NT2/D1 (cell line): ENCODE measurements at regions not wholly inside any gene's neighbourhood (a gene's known extent, or its start where the extent isn't known, plus 50 kb on each side); places are given as distances from the start of the nearest gene placed in this dataset.
"Not testable (repeated sequence)": the region's sequence is repeated elsewhere in the genome, so short reads cannot be mapped to it uniquely, and the experiment has no call there.

Experiments used
- DNase-seq: peaks from one replicate; pipeline ENCODE4 v3.0.0-alpha.2; 2011; ENCODE audit warnings: low read depth, low spot score
- H3K27me3 ChIP-seq: 2 replicates; pipeline ENCODE4 v1.6.0; 2011; ENCODE audit warnings: mild to moderate bottlenecking; ENCODE audit not compliant: insufficient read length, insufficient read depth
- H3K36me3 ChIP-seq: 2 replicates; pipeline ENCODE4 v1.6.1; 2011; ENCODE audit warnings: mild to moderate bottlenecking, low read length, mixed read lengths; ENCODE audit not compliant: insufficient read depth, insufficient read length
- H3K4me1 ChIP-seq: 2 replicates; pipeline ENCODE4 v1.5.1; 2011; ENCODE audit not compliant: insufficient read depth, insufficient read length
- H3K4me3 ChIP-seq: 2 replicates; pipeline ENCODE4 v1.5.1; 2011; ENCODE audit warnings: low read depth; ENCODE audit not compliant: insufficient read length
- H3K9ac ChIP-seq: 2 replicates; pipeline ENCODE4 v1.6.0; 2011; ENCODE audit warnings: low read depth; ENCODE audit not compliant: insufficient read length
- H3K9me3 ChIP-seq: 2 replicates; pipeline ENCODE4 v1.5.1; 2011; ENCODE audit warnings: mild to moderate bottlenecking, low read length; ENCODE audit not compliant: insufficient read depth
- SUZ12 ChIP-seq: IDR thresholded peaks from 2 replicates; pipeline ENCODE4 v1.6.1; 2011; ENCODE audit not compliant: insufficient read length, insufficient read depth; ENCODE audit errors: extremely low read depth
- YY1 ChIP-seq: IDR thresholded peaks from 2 replicates; pipeline ENCODE4 v1.6.1; 2011; ENCODE audit not compliant: insufficient read length, insufficient read depth
- ZNF274 ChIP-seq: IDR thresholded peaks from 2 replicates; pipeline ENCODE4 v1.6.1; 2011; ENCODE audit warnings: mild to moderate bottlenecking, low read depth, low read length

DNA sequence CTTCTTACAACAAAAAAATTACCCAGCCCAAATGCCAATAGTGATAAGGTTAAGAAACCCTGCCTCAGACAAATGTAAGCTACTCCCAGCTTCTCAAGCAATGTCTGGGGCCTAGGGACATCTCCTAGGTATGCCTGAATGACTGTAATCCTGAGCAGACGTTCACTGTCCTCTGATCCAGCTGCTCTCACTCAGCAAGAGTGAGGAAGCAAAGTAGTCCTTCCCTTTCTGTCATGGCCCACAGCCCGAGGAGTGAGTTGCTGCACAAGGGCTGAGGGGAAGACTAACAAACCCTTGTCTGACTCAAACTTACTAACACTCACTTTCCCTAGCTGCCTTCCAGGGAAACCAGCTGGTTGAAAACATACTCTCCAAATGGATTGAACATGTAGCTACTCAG, 124.9 kb upstream of the TNFSF4 start:
- Histone ChIP-seq H3K36me3 (no peaks in the 10 kb centered on the region), H3K9me3 (no peaks in the 10 kb centered on the region), H3K27me3 (no peaks in the 10 kb centered on the region), H3K9ac (no peak overlapping the region), H3K4me3 (no peak overlapping the region), H3K4me1 (no peaks in the 10 kb centered on the region)
- TF ChIP-seq ZNF274 (no peak), YY1 (no peak)
- DNase-seq, result no peak

DNA sequence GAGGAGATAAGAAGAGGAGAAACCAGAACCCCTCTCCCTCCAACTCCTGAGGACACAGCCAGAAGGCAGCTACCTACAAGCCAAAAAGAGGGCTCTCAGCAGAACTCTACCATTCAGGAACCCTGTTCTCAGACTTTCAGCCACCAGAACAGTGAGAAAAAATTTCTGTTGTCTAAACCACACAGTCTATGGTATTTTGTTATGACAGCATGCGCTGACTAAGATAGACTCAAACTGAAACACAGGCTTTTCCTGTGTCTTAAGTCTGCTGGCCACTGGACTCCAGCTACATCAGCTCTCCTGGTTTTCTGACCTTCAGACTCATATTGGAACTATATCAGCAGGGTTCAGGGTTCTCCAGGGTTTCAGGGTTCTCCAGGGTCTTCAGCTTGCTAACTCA, 126.5 kb upstream of the TNFSF4 start:
- no peak for DNase-seq
- Histone ChIP-seq H3K4me3 (no peak overlapping the region), H3K36me3 (no peaks in the 10 kb centered on the region), H3K9me3 (no peaks in the 10 kb centered on the region), H3K9ac (no peak overlapping the region), H3K27me3 (no peaks in the 10 kb centered on the region), H3K4me1 (no peaks in the 10 kb centered on the region)
- no peak for TF ChIP-seq ZNF274
- TF ChIP-seq SUZ12, result no peak

DNA sequence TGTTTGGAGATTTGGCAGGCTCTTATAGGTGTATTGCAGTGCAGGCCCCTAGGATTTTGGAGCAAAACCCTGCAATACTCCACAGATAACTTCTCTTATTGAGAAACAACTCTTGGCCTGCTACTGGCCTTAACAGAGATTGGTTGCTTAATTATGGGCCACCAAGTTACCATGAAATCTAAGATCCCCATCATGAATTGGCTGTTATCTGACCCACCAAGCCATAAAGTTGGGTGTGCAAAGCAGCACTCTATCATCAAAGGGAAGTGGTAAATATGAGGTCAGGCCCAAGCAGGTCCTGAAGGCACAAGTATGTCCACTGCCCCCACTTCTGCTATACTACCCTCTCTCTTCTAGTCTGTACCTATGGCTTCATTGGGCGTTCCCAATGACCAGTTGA, 130.0 kb upstream of the TNFSF4 start:
- H3K36me3 ChIP-seq, result no peaks in the 10 kb centered on the region
- DNase-seq, result no peak
- no peaks in the 10 kb centered on the region for H3K9me3 ChIP-seq
- no peak overlapping the region for H3K4me3 ChIP-seq
- H3K27me3 ChIP-seq, result no peaks in the 10 kb centered on the region
- no peak overlapping the region for H3K9ac ChIP-seq
- no peak for TF ChIP-seq SUZ12
- no peak for TF ChIP-seq YY1
- no peak for TF ChIP-seq ZNF274
- H3K4me1 ChIP-seq, result no peaks in the 10 kb centered on the region

DNA sequence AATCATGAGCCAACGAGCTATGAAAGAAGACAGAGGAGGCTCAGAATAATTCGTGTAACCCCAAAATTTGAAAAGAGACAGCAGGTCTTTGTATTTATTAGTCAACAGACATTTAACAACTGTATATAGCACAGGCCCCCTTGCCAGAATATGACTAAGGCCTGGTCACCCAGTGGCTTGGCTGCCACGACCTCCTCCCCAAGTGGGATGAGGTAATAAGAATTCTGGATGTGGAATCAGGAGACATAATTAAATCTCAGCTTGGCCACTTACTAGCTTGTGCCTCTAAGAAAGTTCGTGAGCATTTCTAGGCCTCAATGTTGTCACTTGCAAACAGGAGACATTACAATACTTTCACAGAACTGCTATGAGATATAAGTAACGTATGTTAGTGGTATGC, 134.2 kb upstream of the TNFSF4 start:
- TF ChIP-seq ZNF274, result no peak
- no peak for TF ChIP-seq SUZ12
- TF ChIP-seq YY1, result no peak

DNA sequence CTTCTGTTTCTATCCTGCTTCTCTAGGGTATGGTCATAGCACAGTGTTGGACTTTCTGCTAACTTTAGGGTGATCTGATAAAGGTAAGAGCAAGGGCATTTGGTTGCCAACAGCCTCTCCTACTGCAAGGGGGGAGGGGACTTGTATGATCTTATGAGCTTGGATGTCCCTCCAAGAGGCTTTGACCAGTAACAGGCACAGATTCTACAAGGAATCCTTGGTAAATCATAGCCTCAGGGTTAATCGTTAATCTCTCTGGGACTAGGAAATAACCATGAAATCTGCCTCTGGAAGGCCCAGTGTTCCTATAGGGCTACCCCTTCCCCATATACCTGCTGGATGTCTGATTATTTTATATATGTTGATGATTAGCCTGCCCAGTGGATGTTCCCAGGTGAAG, 134.8 kb upstream of the TNFSF4 start:
- no peak for DNase-seq
- no peaks in the 10 kb centered on the region for H3K27me3 ChIP-seq
- H3K4me1 ChIP-seq, result no peaks in the 10 kb centered on the region
- no peak overlapping the region for H3K9ac ChIP-seq
- H3K36me3 ChIP-seq, result no peaks in the 10 kb centered on the region
- no peak overlapping the region for H3K4me3 ChIP-seq
- H3K9me3 ChIP-seq, result no peaks in the 10 kb centered on the region
- TF ChIP-seq ZNF274, result no peak

More for the DNA sequence above, 134.2 kb upstream of the TNFSF4 start:
- no peak for DNase-seq
- H3K4me3 ChIP-seq, result no peak overlapping the region
- H3K27me3 ChIP-seq, result no peaks in the 10 kb centered on the region
- no peaks in the 10 kb centered on the region for H3K9me3 ChIP-seq
- no peak overlapping the region for H3K9ac ChIP-seq
- H3K36me3 ChIP-seq, result no peaks in the 10 kb centered on the region
- H3K4me1 ChIP-seq, result no peaks in the 10 kb centered on the region

DNA sequence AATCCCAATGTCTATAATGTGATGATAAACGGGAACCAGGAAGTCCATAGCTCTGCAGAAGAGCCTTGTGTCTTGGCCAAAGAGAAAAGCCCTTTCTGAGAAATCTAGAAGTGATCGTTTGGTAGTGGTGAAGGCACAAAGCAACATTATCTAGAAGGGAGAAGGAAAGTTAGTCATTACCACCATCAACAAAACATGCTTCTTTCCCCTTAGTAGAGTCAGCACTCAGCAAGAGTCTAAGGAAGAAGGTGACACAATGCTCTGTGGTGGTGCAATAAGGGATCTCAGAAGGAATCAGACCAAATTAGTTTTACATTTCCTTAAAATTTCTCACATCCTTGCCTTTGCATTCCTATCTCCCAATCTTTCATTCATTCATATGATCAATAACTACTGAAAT, 134.4 kb upstream of the PRDX6 start:
- no peaks in the 10 kb centered on the region for H3K36me3 ChIP-seq
- no peak for TF ChIP-seq ZNF274
- no peak for TF ChIP-seq YY1
- no peak for TF ChIP-seq SUZ12
- H3K27me3 ChIP-seq, result no peaks in the 10 kb centered on the region
- no peaks in the 10 kb centered on the region for H3K4me1 ChIP-seq
- H3K9me3 ChIP-seq, result peaks cover 5% of the 10 kb centered on the region
- H3K4me3 ChIP-seq, result no peak overlapping the region
- H3K9ac ChIP-seq, result no peak overlapping the region
- DNase-seq, result no peak

DNA sequence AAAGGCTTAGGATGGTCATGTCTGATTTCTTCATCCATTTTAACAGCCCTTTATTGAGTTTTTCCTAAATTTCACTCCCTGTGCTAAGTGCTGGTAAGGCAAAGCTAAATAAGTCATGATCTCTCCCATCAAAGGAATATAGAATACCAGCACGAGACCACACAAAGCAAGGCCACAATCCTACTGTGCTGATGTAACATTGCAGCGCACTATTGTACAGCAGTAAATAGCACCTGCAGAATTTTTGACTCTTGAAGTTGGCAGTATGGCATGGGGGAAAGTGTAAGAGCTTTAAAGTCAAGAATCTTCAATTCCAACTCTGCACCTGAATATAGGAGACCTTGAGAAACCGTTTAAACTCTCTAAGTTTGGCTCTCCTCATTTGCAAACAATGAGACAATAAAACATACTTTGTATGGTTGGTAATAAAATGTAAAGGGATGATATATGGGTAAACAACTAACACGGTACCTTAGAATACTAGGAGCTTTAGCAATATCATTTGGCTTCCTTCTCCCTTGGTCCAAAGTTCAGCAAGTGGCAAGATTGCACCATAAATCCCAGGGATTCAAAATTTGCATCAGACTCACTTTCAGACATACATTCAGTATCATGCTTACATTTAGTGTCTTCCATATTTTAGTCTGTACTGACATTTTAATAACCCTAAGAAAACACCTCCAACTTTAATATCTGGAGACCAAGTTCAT, 132.9 kb upstream of the PRDX6 start:
- Histone ChIP-seq H3K36me3 (no peaks in the 10 kb centered on the region), H3K4me1 (no peaks in the 10 kb centered on the region), H3K27me3 (no peaks in the 10 kb centered on the region), H3K9ac (no peak overlapping the region), H3K4me3 (no peak overlapping the region), H3K9me3 (peaks cover 10% of the 10 kb centered on the region)
- DNase-seq, result no peak
- TF ChIP-seq YY1, result no peak
- TF ChIP-seq SUZ12, result no peak
- TF ChIP-seq ZNF274, result no peak

DNA sequence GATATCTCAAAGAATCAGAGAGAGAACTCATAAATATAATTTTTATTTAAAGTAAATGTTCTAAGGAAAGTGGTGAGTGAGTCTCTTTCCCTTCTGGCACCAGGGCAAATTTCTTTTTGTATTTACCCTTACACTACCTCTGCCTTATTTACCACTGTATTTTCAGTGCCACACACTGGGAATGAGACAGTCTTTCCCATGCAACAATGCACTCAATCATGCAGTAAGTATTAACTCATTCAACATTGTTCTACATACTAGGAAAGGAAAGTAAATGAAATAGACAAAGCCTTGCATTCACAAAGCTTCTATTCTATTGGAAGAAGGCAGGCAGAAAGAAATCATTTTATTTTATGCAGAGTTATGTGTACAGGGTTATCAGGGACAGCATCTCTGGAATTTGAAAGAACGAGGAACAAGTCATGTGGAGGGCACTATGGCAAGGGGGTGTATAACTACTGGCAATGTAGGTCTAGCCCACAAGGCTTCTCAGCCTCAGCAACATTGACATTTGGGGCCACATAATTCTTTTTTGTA, 129.8 kb upstream of the PRDX6 start:
- Histone ChIP-seq H3K9me3 (peaks cover 20% of the 10 kb centered on the region), H3K4me1 (no peaks in the 10 kb centered on the region), H3K36me3 (no peaks in the 10 kb centered on the region), H3K9ac (no peak overlapping the region), H3K27me3 (no peaks in the 10 kb centered on the region), H3K4me3 (no peak overlapping the region)
- DNase-seq, result no peak
- TF ChIP-seq YY1 (no peak), SUZ12 (no peak), ZNF274 (no peak)

DNA sequence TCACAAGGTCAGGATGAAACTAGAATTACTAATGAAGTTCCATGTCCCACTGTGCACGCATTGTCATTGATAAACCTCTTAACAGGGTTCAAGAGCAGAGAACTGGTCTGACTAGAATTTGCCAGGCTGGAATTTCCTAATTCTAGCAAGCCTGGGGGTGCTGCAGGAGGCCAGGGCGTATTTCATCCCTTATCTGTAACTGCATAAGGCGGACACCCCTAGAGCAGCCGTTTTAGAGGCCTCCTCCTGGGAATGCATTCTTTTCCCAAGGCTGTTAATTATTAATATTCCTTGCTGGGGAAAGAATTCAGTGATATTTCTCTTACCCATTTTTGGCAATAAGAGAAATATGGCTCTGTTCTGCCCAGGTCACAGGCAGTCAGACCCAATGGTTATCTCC, 124.5 kb upstream of the PRDX6 start:
- peaks cover 30% of the 10 kb centered on the region for H3K9me3 ChIP-seq
- H3K9ac ChIP-seq, DNase-seq, H3K4me3 ChIP-seq, H3K27me3 ChIP-seq, H3K36me3 ChIP-seq, H3K4me1 ChIP-seq: not testable (repeated sequence)
